ENCODE measurements at regions not wholly inside any gene's neighbourhood (a gene's known extent, or its start where the extent isn't known, plus 50 kb on each side); places are given as distances from the start of the nearest gene placed in this dataset.

- TF ChIP-seq, protein P1, sequence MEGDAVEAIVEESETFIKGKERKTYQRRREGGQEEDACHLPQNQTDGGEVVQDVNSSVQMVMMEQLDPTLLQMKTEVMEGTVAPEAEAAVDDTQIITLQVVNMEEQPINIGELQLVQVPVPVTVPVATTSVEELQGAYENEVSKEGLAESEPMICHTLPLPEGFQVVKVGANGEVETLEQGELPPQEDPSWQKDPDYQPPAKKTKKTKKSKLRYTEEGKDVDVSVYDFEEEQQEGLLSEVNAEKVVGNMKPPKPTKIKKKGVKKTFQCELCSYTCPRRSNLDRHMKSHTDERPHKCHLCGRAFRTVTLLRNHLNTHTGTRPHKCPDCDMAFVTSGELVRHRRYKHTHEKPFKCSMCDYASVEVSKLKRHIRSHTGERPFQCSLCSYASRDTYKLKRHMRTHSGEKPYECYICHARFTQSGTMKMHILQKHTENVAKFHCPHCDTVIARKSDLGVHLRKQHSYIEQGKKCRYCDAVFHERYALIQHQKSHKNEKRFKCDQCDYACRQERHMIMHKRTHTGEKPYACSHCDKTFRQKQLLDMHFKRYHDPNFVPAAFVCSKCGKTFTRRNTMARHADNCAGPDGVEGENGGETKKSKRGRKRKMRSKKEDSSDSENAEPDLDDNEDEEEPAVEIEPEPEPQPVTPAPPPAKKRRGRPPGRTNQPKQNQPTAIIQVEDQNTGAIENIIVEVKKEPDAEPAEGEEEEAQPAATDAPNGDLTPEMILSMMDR (IDR thresholded peaks at IDR 0.05): no peak
- no peak for TF ChIP-seq EZH2 (IDR thresholded peaks at IDR 0.05; ENCODE audit: borderline replicate concordance, insufficient read depth, low read depth, low read length, poor library complexity, severe bottlenecking)
Observed at GRCh38 chr4:123953566-123953965, 557.0 kb downstream of the SPRY1 start.

All from B cell (primary cell).